GM18873 (cell line): ENCODE measurements at regions not wholly inside any gene's neighbourhood (a gene's known extent, or its start where the extent isn't known, plus 50 kb on each side); places are given as distances from the start of the nearest gene placed in this dataset.

Source experiments
- ATAC-seq: cut with Tn5 transposase; IDR thresholded peaks from one replicate; pipeline ENCODE4 v1.9.1; 2021; ENCODE audit warnings: mild to moderate bottlenecking, moderate library complexity, moderate number of reproducible peaks; ENCODE audit not compliant: unreplicated experiment, low FRiP score

DNA sequence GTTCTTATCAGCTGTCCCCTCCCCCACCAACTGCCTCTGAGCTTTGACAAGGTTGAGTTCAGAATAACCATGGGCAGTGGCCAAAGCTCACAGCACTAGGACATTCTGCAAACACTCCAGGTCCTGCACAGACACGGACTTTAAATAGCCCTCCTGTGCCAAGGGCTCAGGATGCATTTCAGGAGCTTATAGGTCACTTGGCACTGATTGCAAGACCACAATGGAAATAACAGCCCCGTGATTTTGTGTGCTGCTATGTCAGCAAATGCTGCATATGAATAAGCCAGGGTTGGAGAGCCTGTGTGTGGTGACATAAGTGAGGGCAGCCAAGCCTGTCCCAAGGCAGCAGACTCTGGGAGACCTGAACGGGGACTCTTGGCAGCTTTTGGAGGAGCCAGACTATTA is 150.7 kb downstream of the DMRT2 start:
- no peak for ATAC-seq

- ATAC-seq, result no peak
These were observed 151.1 kb downstream of the DMRT2 start for GRCh38 chr9:1201262-1201661.

DNA sequence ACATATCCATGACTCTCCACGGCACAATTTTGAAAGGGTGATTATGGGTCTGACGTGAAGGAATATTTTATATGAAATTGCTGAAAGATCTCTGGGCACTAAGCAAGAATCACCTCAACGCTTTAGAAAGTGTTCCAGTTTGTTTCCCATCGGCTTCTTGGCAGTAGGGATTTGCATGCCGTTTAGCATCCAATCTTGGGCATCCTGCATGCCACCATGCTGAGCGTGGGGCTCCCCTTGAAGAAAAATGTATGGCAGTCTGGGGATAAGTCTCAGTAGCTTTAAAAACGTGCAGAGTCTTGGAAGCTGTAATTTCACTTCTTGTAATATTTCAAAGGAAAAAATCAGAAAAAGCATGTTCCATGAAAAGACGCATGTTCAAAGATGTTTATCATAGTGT is 151.7 kb downstream of the DMRT2 start:
- ATAC-seq, result no peak

DNA sequence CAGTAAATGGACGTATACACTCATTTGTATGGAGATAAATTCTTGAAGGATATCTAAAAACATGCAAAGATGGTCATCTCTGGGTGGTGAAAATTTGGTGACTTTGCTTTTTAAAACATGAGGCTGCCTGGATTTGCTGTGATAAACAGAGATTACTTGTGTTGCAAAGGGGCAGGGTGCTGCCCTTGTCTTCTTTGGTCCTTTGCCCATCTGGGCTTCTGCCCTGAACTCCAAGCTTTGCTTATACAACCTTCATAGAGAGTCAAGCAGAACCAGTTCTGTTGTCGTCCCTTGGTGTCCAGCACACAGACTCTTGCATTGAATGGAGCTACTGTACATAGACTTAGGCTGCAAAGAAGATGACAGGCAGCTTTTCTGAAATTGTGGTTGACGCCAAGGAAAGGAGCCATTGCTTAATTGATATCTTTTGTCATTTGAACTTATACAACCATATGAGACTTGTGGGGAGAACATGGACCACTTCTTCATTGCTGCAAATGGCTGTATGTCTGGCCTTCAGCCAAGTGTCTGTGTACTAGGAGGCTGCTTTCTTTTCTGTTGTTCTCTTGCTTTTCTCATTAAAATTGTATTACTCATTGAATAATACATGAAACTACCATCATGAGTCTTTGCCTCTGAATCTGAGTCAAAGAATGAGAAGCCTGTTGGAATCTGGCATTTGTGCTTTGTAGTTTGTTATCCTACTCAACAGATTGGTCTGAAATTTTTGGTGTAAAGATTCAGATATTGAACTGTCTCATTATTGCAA is 152.5 kb downstream of the DMRT2 start:
- no peak for ATAC-seq

DNA sequence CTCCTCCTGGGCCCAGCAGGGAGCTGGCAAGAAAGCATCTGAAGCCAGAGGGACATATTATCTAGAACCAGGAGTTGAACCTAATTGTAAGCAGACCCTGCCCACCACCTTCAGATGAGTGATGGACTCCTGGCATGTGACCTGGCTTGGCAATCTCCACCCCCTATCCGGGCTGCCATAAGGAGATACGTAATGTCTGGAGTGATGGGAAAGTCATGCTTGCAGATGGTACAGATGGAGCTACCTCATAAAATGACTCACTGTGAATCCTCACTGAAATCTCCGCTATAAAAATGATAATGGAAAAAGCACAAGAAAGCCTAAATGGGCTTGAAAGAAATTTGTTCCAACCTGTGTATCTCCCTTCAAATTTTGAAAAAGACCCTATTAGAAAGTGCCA is 157.5 kb downstream of the DMRT2 start:
- no peak for ATAC-seq

DNA sequence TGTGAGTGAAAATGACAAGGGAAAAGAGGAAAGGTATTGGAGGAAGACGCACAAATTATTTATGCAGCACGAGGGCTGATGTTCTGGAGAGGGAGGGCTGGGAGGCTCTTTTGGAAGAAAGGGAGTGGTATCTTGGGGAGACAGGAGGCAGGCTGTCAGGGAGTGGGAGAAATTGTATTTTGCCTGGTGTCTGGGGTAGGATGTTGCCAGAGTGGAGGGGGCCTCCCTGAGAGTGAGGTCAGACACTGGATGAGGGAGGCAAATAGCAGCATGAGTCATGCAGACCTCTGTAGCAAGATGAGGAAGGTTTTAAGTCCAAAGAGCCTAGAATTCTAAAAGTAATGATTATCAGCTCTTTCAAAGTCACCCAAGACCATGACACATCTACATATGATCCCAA is 158.0 kb downstream of the DMRT2 start:
- ATAC-seq, result no peak

DNA sequence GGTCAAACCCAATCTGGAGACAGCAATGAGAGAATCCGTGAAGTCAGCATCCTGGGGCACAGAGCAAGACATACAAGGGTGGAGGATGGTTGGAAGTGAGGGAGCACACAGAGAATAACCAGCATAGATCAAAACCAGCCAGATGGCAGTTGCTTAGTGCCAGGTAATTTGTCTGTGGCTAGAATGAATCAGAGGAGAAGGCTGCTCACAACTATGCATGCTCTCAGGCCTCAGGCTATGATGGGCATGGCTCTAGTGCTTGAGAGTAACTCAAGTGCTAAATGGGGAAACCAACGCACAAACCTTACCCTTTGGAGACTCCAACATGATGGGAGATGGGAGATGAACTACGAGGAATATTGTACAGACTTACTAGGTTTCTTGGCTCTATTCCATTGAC is 160.8 kb downstream of the DMRT2 start:
- no peak for ATAC-seq

DNA sequence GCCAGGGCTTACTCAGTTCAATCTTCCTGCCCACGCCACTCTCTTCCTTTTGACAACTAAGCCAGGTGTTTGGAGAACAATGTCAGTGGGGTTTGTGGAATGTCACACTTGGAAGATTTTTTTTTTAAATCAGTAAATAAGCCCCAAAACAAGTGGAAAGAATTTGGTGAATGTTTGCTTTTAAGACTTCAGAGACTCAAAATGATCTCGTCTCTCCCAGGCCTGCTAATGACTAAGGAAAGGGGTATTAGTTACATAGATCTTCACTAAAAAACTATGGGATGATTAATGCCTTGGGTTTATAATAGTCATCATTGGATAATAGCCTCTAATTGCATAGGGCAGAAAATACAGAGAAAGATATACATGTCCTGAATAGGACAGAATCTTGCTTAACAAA is 166.4 kb downstream of the DMRT2 start:
- ATAC-seq, result no peak

DNA sequence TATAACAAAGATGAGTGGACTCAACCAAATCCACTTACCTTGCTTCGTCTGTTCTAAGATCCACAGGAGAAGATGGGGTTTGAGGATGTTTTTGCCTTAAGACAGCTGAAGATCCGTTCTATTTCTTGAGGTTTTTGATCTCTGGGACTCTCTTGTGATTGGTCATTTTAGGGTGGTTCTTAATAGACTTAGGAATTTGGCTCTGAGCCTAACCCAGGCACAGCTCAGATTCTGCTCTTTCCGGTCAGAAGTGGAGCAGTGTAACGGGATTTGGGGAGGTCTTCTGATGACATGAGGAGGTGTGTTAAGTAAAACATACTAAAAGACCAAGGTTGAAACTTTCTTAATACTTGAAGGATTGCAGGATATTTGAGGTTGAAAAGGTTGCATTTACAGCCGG is 166.9 kb downstream of the DMRT2 start:
- ATAC-seq, result no peak

DNA sequence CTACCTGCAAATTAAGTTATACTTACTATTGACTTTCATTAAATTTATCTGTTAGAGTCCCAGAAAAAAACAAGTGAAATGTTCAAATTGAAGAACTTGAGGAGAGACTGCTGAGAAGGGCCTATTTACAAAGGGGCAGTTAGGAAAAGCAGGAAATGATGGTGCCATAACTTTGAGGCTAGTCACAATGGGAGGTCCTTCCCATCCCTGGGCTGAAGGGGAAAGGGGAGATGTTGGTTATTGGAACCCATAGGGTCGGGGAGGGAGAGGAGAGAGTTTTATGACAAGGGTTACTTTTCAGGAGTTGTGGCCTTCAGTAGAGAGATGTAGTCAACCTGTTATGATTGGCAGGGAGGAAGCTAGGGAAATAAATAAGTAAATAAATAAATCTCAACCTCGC is 169.1 kb downstream of the DMRT2 start:
- no peak for ATAC-seq

GRCh38 chr9:1221298-1221697 is 171.1 kb downstream of the DMRT2 start:
- no peak for ATAC-seq

GRCh38 chr9:1222511-1222910 is 172.4 kb downstream of the DMRT2 start:
- ATAC-seq, result no peak

DNA sequence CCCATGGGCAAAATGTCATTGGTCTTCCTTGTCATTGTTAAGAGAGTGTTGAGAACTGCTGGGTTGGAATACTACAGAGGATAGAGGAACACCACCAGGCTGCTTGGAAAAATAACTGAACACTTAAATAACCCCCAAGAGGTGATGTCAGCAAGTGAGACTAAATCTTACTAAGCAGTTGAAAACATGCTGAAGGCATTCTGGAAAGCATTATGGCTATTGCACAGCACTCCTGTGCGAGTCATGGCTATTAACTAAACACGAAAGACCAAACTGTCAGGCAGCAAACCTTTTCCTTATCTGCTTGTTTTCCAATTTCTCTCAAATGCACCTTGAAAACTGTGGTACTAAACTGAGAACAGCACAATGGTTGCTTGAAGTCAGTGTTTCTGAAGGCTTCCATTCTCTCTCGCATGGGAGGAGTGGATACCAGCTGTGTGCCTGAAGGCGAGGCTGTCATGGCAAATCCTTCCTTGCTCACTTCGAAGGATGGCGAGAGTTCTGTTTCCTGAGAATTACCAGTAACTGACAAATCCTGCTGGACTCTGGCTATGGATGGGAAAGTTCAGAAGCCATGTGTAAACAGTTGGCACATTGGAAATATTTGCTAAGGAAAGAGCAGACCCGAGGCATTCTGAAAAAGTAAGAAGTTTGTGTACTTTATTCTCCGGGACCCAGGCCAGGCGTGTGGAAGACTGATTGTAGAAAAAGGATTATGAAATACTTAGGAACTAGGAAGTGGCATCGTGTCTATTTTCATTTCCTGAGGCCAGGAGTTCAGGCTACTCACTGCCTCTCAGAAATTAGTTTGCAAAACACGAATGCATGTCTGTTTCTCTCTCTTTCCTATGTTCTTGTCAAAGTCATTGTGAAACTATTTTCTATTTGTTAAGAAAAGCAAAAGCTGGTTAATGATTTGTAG is 182.1 kb downstream of the DMRT2 start:
- ATAC-seq, result peak; percentile 64

DNA sequence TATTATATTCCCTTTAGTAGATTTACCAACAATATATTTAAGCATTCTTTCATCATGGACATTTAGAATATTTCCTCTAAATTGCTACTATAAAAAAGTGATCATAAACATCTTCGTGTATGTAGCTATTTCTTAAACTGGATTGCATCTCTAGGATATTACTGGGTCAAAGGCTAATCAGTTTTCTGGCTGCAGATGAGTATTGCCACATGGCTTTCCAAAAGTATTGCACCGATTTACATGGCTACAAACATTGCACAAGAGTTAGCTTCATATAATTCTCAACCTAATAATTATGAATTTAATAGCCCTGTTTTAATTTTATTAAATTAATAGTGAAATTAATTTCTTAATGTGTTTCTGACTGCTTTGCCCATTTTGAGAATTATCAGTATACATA is 183.4 kb downstream of the DMRT2 start:
- no peak for ATAC-seq

- no peak for ATAC-seq
These were observed 185.5 kb downstream of the DMRT2 start for GRCh38 chr9:1235650-1236049.

DNA sequence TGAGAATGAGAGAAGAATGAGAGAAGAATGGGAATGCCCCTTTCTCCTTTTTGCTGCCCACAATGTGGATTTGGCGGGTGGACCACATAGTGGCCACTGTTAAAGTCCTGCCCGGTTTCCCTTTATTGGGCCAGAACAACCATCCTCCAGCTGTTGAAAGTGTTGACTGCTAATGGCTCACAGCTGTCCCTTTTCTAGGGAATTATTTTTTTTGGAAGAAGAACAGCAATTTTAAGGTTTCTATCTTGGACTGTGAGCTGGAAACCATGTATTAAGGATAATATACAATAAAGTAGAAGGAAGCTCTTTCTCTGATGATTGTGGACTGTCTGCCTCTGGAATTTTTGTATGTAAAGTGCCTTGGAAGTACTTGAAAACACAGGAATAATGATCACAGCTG is 185.9 kb downstream of the DMRT2 start:
- no peak for ATAC-seq

DNA sequence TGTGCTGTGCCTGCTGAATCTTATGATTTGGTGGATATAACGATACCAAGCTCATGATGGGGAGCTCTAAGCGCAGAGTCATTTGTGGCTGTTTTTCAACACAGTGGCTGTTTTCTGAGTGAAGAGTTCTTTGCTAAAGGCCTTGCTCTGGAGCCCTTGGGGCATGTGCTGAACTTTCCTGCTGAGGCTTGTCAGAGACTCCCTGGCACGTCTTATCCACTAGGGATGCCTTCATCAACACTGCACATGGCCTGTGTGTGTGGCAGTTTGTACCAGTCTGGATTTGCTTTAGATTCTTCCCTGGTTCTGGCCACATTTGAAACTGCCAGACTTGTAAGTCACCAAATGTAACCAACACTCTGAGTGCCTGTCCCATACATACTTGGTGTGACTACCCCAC is 188.2 kb downstream of the DMRT2 start:
- ATAC-seq, result no peak

DNA sequence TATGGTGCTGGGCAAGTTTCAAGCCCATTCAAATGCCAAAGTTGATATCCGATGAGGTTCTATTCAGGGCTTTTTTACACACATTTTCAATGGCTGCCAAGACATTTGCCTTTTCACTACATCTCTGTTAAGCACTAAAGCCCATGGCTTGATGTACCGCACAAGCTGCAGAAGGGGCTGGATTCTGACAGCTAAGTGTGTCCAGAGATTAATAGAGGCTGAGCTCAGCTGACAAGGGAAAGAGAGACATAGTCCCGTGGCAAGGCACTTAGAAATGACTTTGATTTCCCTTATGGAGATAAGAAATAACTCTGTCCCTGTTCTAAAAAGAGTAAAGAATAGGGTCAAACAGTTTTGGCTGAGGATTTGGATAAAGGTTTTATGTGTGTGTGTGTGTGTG is 198.6 kb downstream of the DMRT2 start:
- no peak for ATAC-seq

- no peak for ATAC-seq
These were observed 203.2 kb downstream of the DMRT2 start for GRCh38 chr9:1253064-1253979.

- no peak for ATAC-seq
These were observed 203.9 kb downstream of the DMRT2 start for GRCh38 chr9:1254071-1254470.

GRCh38 chr9:1256178-1256577 is 206.0 kb downstream of the DMRT2 start:
- ATAC-seq, result no peak
